Fibroblast of gingiva (primary cell): ENCODE measurements at regions not wholly inside any gene's neighbourhood (a gene's known extent, or its start where the extent isn't known, plus 50 kb on each side); places are given as distances from the start of the nearest gene placed in this dataset.
"Not testable (repeated sequence)": the region's sequence is repeated elsewhere in the genome, so short reads cannot be mapped to it uniquely, and the experiment has no call there.

Experiments used
- DNase-seq: peaks from one replicate; pipeline ENCODE4 v3.0.0-alpha.2; 2011; ENCODE audit warnings: low read depth

GRCh38 chr9:80755586-80755985, 933.8 kb downstream of the TLE1 start:
- no peak for DNase-seq

- DNase-seq, result not testable (repeated sequence)
These were observed 942.3 kb downstream of the TLE1 start for GRCh38 chr9:80747056-80747455.

GRCh38 chr9:80732506-80732905, 956.8 kb downstream of the TLE1 start:
- no peak for DNase-seq

- no peak for DNase-seq
These were observed 968.8 kb downstream of the TLE1 start for GRCh38 chr9:80720579-80720978.

- peak; percentile 12 for DNase-seq
These were observed 982.2 kb downstream of the TLE1 start for GRCh38 chr9:80707120-80707519.

GRCh38 chr9:80701061-80701460, 988.3 kb downstream of the TLE1 start:
- DNase-seq, result no peak

- peak; percentile 82 for DNase-seq
These were observed 989.8 kb downstream of the TLE1 start for GRCh38 chr9:80699511-80699998.

GRCh38 chr9:80698725-80699410, 990.5 kb downstream of the TLE1 start:
- peak; percentile 73 for DNase-seq

- DNase-seq, result no peak
These were observed 996.6 kb downstream of the TLE1 start for GRCh38 chr9:80692751-80693150.

GRCh38 chr9:80691229-80691628, 998.1 kb downstream of the TLE1 start:
- peak; percentile 7 for DNase-seq

- DNase-seq, result no peak
These were observed 998.9 kb downstream of the TLE1 start for GRCh38 chr9:80690349-80690939.

GRCh38 chr9:80679916-80680315, 1009.4 kb downstream of the TLE1 start:
- DNase-seq, result no peak

GRCh38 chr9:80678906-80679305, 1010.4 kb downstream of the TLE1 start:
- DNase-seq, result no peak

GRCh38 chr9:80673496-80673895, 1015.9 kb downstream of the TLE1 start:
- no peak for DNase-seq

GRCh38 chr9:80665479-80665878, 1023.9 kb downstream of the TLE1 start:
- no peak for DNase-seq

GRCh38 chr9:80664327-80665210, 1024.8 kb downstream of the TLE1 start:
- no peak for DNase-seq

- DNase-seq, result not testable (repeated sequence)
These were observed 1029.6 kb downstream of the TLE1 start for GRCh38 chr9:80659751-80660150.

GRCh38 chr9:80651044-80651443, 1038.3 kb downstream of the TLE1 start:
- peak; percentile 10 for DNase-seq

- DNase-seq, result no peak
These were observed 1039.9 kb downstream of the TLE1 start for GRCh38 chr9:80649496-80649895.

GRCh38 chr9:80649001-80649420, 1040.3 kb downstream of the TLE1 start:
- DNase-seq, result peak; percentile 81

GRCh38 chr9:80648336-80648735, 1041.0 kb downstream of the TLE1 start:
- peak; percentile 8 for DNase-seq

GRCh38 chr9:80646211-80646610, 1043.1 kb downstream of the TLE1 start:
- no peak for DNase-seq

GRCh38 chr9:80644044-80644443, 1045.3 kb downstream of the TLE1 start:
- DNase-seq, result no peak
